Neural progenitor cell (in vitro differentiated cells): ENCODE measurements at regions not wholly inside any gene's neighbourhood (a gene's known extent, or its start where the extent isn't known, plus 50 kb on each side); places are given as distances from the start of the nearest gene placed in this dataset.

ENCODE experiments used
- CTCF ChIP-seq: fragments of 200-600 bp; sonication (generic); IDR thresholded peaks from 2 replicates; pipeline ENCODE4 v1.5.1; 2017; ENCODE audit warnings: antibody characterized with exemption, mild to moderate bottlenecking
- EZH2phosphoT487 ChIP-seq: fragments of 200-600 bp; sonication (generic); IDR thresholded peaks from 2 replicates; pipeline ENCODE4 v1.6.1; 2017; ENCODE audit warnings: antibody characterized with exemption

GRCh38 chr22:48336339-48337060 lies 1491.2 kb downstream of the BRD1 start:
- TF ChIP-seq CTCF, result no peak
- TF ChIP-seq EZH2phosphoT487, result no peak
